Loucy (cell line): ENCODE measurements at regions not wholly inside any gene's neighbourhood (a gene's known extent, or its start where the extent isn't known, plus 50 kb on each side); places are given as distances from the start of the nearest gene placed in this dataset.

Source experiments
- EZH2phosphoT487 ChIP-seq: fragments of 200-600 bp; IDR thresholded peaks from 2 replicates; pipeline ENCODE4 v1.6.1; 2018; ENCODE audit warnings: antibody characterized with exemption, mild to moderate bottlenecking, moderate library complexity, borderline replicate concordance
- TF ChIP-seq, protein P1 (sequence below): fragments of 200-600 bp; sonication (generic); conservative IDR thresholded peaks from 2 replicates; pipeline ENCODE4 v1.5.1; 2014; ENCODE audit warnings: mild to moderate bottlenecking, antibody characterized with exemption, low read length

DNA sequence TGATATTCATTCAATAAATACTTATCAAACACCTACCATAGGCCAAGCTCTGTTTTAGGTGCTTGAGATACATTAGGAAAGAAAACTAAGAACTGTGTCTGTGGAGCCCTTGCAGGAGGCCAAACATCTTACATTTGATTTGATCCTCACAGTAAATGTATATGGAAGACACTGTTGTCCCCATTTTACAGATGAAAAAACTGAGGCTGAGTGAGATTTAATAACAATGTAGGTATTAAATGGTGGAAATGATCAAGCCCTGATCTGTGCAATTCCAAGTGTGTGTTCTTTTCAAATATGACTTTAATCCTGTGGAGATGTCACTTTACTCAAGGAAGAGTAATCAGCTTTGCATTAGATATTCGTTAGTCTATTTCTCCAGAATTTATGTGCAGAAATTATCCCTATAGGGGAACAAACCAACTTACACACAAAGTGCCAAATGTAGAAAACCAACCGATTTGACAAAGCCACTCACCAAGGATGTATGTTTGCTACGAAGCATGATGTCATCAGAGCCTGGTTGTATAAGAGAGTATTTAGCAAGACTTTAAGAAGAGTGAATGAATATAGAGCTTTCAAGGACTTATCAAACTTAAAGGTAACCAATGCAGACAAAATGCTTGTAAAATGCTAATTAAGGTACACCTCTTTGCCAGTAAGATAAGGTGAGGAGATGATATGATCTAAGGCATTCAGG, 153.9 kb upstream of the NFIB start:
- TF ChIP-seq, protein P1, sequence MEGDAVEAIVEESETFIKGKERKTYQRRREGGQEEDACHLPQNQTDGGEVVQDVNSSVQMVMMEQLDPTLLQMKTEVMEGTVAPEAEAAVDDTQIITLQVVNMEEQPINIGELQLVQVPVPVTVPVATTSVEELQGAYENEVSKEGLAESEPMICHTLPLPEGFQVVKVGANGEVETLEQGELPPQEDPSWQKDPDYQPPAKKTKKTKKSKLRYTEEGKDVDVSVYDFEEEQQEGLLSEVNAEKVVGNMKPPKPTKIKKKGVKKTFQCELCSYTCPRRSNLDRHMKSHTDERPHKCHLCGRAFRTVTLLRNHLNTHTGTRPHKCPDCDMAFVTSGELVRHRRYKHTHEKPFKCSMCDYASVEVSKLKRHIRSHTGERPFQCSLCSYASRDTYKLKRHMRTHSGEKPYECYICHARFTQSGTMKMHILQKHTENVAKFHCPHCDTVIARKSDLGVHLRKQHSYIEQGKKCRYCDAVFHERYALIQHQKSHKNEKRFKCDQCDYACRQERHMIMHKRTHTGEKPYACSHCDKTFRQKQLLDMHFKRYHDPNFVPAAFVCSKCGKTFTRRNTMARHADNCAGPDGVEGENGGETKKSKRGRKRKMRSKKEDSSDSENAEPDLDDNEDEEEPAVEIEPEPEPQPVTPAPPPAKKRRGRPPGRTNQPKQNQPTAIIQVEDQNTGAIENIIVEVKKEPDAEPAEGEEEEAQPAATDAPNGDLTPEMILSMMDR: no peak
- TF ChIP-seq EZH2phosphoT487: no peak
